ENCODE measurements at regions not wholly inside any gene's neighbourhood (a gene's known extent, or its start where the extent isn't known, plus 50 kb on each side); places are given as distances from the start of the nearest gene placed in this dataset.

- DNase-seq (ENCODE audit: low spot score) = no peak
- no peaks in the 10 kb centered on the region for H3K27me3 ChIP-seq
- no peaks in the 10 kb centered on the region for H3K9me3 ChIP-seq
- no peak overlapping the region for H3K27ac ChIP-seq
- no peak for TF ChIP-seq CTCF (IDR thresholded peaks at IDR 0.05)
- H3K4me1 ChIP-seq = no peaks in the 10 kb centered on the region
- H3K4me3 ChIP-seq = no peak overlapping the region
- H3K36me3 ChIP-seq = no peaks in the 10 kb centered on the region
Measured at GRCh38 chr5:168151041-168151440, 140.4 kb upstream of the WWC1 start.

GRCh38 chr5:168152660-168153059 lies 138.8 kb upstream of the WWC1 start:
- no peaks in the 10 kb centered on the region for H3K9me3 ChIP-seq
- H3K27me3 ChIP-seq = no peaks in the 10 kb centered on the region
- no peak overlapping the region for H3K4me3 ChIP-seq
- no peak for DNase-seq (ENCODE audit: low spot score)
- no peaks in the 10 kb centered on the region for H3K4me1 ChIP-seq
- TF ChIP-seq CTCF (IDR thresholded peaks at IDR 0.05) = no peak
- H3K36me3 ChIP-seq = no peaks in the 10 kb centered on the region
- H3K27ac ChIP-seq = no peak overlapping the region

- Histone ChIP-seq H3K4me3 (no peak overlapping the region), H3K9me3 (no peaks in the 10 kb centered on the region), H3K27me3 (no peaks in the 10 kb centered on the region), H3K36me3 (no peaks in the 10 kb centered on the region), H3K27ac (no peak overlapping the region), H3K4me1 (no peaks in the 10 kb centered on the region)
- DNase-seq (ENCODE audit: low spot score) = no peak
- no peak for TF ChIP-seq CTCF (IDR thresholded peaks at IDR 0.05)
Measured at GRCh38 chr5:168153263-168153875, 138.1 kb upstream of the WWC1 start.

GRCh38 chr5:168153876-168154270 lies 137.6 kb upstream of the WWC1 start:
- H3K4me1 ChIP-seq = no peaks in the 10 kb centered on the region
- H3K36me3 ChIP-seq = no peaks in the 10 kb centered on the region
- no peak for TF ChIP-seq CTCF (IDR thresholded peaks at IDR 0.05)
- no peaks in the 10 kb centered on the region for H3K9me3 ChIP-seq
- no peak overlapping the region for H3K27ac ChIP-seq
- no peak overlapping the region for H3K4me3 ChIP-seq
- no peak for DNase-seq (ENCODE audit: low spot score)
- no peaks in the 10 kb centered on the region for H3K27me3 ChIP-seq

GRCh38 chr5:168155585-168155984 lies 135.9 kb upstream of the WWC1 start:
- Histone ChIP-seq H3K4me3 (no peak overlapping the region), H3K4me1 (no peaks in the 10 kb centered on the region), H3K9me3 (no peaks in the 10 kb centered on the region), H3K36me3 (no peaks in the 10 kb centered on the region), H3K27me3 (no peaks in the 10 kb centered on the region), H3K27ac (no peak overlapping the region)
- DNase-seq (ENCODE audit: low spot score) = no peak
- TF ChIP-seq CTCF (IDR thresholded peaks at IDR 0.05) = no peak

GRCh38 chr5:168156170-168156569 lies 135.3 kb upstream of the WWC1 start:
- DNase-seq (ENCODE audit: low spot score) = no peak
- no peak overlapping the region for H3K27ac ChIP-seq
- H3K4me1 ChIP-seq = no peaks in the 10 kb centered on the region
- no peak for TF ChIP-seq CTCF (IDR thresholded peaks at IDR 0.05)
- H3K27me3 ChIP-seq = no peaks in the 10 kb centered on the region
- H3K9me3 ChIP-seq = no peaks in the 10 kb centered on the region
- H3K36me3 ChIP-seq = no peaks in the 10 kb centered on the region
- H3K4me3 ChIP-seq = no peak overlapping the region
